Ishikawa (cell line): ENCODE measurements at regions not wholly inside any gene's neighbourhood (a gene's known extent, or its start where the extent isn't known, plus 50 kb on each side); places are given as distances from the start of the nearest gene placed in this dataset.

ENCODE experiments used
- CEBPB ChIP-seq: IDR thresholded peaks from 2 replicates; pipeline ENCODE4 v1.6.1; 2012
- CREB1 ChIP-seq: IDR thresholded peaks from 2 replicates; pipeline ENCODE4 v1.6.1; 2012; ENCODE audit warnings: low read depth
- EGR1 ChIP-seq: IDR thresholded peaks from 2 replicates; pipeline ENCODE4 v1.6.1; 2012
- EP300 ChIP-seq: IDR thresholded peaks from 2 replicates; pipeline ENCODE4 v1.6.1; 2012; ENCODE audit warnings: borderline replicate concordance
- FOXM1 ChIP-seq: IDR thresholded peaks from 2 replicates; pipeline ENCODE4 v1.6.1; 2012; ENCODE audit warnings: low read depth, borderline replicate concordance
- MAX ChIP-seq: IDR thresholded peaks from 2 replicates; pipeline ENCODE4 v1.6.1; 2012
- NFIC ChIP-seq: IDR thresholded peaks from 2 replicates; pipeline ENCODE4 v1.6.1; 2012
- RAD21 ChIP-seq: IDR thresholded peaks from 2 replicates; pipeline ENCODE4 v1.6.1; 2012; ENCODE audit warnings: low read depth
- REST ChIP-seq: IDR thresholded peaks from 2 replicates; pipeline ENCODE4 v1.6.1; 2012; ENCODE audit warnings: low read depth, mild to moderate bottlenecking
- TAF1 ChIP-seq: IDR thresholded peaks from 2 replicates; pipeline ENCODE4 v1.6.1; 2012; ENCODE audit warnings: low read depth, mild to moderate bottlenecking
- TCF12 ChIP-seq: IDR thresholded peaks from 2 replicates; pipeline ENCODE4 v1.6.1; 2012; ENCODE audit warnings: low read depth
- TEAD4 ChIP-seq: IDR thresholded peaks from 2 replicates; pipeline ENCODE4 v1.6.1; 2012
- USF1 ChIP-seq: IDR thresholded peaks from 2 replicates; pipeline ENCODE4 v1.6.1; 2012
- YY1 ChIP-seq: IDR thresholded peaks from 2 replicates; pipeline ENCODE4 v1.6.1; 2012; ENCODE audit warnings: low read depth
- ZBTB7A ChIP-seq: IDR thresholded peaks from 2 replicates; pipeline ENCODE4 v1.6.1; 2012; ENCODE audit warnings: low read depth

GRCh38 chr6:14222956-14223355 is 105.4 kb downstream of the CD83 start:
- TF ChIP-seq MAX (no peak), EGR1 (no peak), CEBPB (no peak), NFIC (no peak), USF1 (no peak), TEAD4 (no peak), EP300 (no peak), TAF1 (no peak), TCF12 (no peak), REST (no peak), YY1 (no peak), FOXM1 (no peak), RAD21 (no peak), ZBTB7A (no peak), CREB1 (no peak)

GRCh38 chr6:14224359-14225103 is 107.0 kb downstream of the CD83 start:
- TF ChIP-seq TCF12 = no peak
- no peak for TF ChIP-seq TEAD4
- no peak for TF ChIP-seq REST
- no peak for TF ChIP-seq FOXM1
- no peak for TF ChIP-seq CEBPB
- TF ChIP-seq RAD21 = no peak
- TF ChIP-seq USF1 = no peak
- TF ChIP-seq ZBTB7A = no peak
- no peak for TF ChIP-seq CREB1
- no peak for TF ChIP-seq NFIC
- no peak for TF ChIP-seq EGR1
- no peak for TF ChIP-seq MAX
- TF ChIP-seq EP300 = no peak
- TF ChIP-seq YY1 = no peak

GRCh38 chr6:14226051-14226660 is 108.6 kb downstream of the CD83 start:
- TF ChIP-seq NFIC = no peak
- TF ChIP-seq USF1 = no peak
- no peak for TF ChIP-seq RAD21
- no peak for TF ChIP-seq CEBPB
- no peak for TF ChIP-seq EGR1
- TF ChIP-seq EP300 = no peak
- TF ChIP-seq TAF1 = no peak
- TF ChIP-seq TCF12 = no peak
- no peak for TF ChIP-seq CREB1
- TF ChIP-seq REST = no peak
- TF ChIP-seq TEAD4 = no peak
